GM19043 (cell line): ENCODE measurements at regions not wholly inside any gene's neighbourhood (a gene's known extent, or its start where the extent isn't known, plus 50 kb on each side); places are given as distances from the start of the nearest gene placed in this dataset.
A peak's percentile ranks its signal among the peaks of the same experiment; 100 is the strongest.

Experiments used
- ATAC-seq: cut with Tn5 transposase; IDR thresholded peaks from one replicate; pipeline ENCODE4 v1.9.1; 2021; ENCODE audit warnings: low read depth; ENCODE audit not compliant: unreplicated experiment

DNA sequence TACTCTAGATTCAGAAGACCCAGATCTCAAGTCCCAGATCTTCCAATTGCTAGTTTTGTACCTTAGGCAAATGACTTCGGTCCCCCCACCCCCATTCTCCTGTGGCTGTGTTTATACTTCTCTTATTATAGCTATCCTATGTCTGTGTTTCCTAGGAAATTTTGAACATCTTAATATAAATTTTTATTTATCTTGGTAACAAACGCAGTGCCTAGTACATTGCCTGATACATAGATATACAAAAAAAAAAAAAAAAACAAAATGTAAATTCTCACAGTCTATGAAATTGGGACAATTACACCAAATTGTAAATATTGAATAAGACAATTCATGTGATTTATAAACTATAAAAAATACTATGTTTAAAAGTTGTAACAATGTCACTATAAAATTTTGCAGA, 84.1 kb upstream of the SLC44A3 start:
- ATAC-seq = no peak

DNA sequence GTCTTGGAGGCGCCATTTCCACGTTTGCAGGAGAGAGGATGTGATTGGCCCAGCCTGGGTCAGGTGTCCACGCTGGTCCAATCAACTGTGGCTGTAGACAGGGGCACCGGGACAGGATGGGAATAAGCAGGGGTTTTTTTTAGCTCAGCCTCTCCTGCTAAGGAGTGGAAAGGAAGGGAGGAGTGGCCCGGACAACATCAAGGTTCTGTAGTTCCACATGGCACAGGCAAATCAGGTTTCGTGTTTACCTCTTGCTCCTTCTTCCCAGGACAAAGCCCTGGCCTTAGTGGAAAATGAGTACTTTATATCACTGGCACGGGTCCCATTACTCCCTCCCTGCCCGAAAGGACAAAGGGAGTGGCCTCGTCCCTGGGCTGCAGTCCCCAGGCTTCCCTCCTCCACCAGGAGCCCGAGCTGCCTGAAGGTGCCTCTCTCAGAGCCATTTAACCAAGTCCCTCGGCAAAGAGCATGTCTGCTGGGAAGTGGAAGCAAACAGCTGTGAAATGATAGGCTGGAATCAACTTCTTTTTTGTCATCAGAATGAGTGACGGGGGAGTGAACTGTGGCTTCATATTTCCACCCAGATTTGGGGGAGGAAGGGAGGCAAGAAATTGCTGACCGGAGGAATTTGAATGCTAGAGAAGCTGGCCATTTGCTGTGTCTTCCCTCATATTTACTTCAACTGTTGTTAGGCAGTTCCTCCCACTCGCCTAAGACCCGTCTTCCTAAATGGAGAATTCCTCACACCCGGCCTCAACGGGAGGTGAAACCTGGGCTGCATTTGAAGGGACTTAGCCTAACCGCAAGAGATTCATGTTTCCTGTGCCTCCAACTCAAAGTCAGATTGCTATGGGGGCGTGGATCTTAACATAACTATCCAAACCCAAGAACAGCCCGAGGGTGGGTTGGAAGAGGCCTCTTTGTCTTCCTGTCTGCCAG, 84.9 kb upstream of the SLC44A3 start:
- ATAC-seq = no peak

DNA sequence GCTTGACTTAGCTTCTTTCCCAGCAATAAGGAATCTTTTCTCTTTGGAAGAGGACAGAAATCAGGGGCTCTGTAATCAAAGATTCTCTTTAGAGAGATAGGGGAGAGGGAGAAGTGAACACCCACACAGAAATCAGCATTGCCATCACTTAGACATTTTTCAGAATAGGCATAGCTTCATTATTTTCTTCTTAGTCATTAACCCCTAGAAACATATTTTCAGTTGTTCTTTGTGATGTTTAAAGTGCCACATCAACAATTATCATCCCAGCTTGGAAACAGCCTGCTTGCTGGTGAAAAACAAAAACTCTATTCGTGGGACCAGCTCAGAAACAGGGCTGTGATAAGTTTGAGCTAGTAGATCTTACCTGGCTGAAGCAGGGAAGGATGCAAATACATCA, 88.3 kb upstream of the SLC44A3 start:
- ATAC-seq = no peak

DNA sequence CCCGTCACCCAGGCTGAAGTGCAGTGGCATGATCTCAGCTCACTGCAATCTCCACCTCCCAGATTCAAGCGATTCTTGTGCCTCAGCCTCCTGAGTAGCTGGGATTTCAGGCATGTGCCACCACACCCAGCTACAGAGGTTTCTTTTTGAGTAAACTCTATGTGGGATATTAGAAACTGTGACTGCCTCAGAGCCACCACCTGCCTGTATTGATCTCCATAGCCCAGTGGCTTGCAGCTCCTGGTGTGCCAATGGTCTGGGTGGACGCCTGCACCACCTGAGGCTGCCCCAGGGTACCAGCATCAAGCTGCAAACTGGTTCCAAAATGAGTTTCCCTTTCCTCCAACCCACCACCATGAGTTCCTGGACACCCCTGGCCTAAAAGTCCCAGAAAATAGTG, 89.7 kb upstream of the SLC44A3 start:
- no peak for ATAC-seq

DNA sequence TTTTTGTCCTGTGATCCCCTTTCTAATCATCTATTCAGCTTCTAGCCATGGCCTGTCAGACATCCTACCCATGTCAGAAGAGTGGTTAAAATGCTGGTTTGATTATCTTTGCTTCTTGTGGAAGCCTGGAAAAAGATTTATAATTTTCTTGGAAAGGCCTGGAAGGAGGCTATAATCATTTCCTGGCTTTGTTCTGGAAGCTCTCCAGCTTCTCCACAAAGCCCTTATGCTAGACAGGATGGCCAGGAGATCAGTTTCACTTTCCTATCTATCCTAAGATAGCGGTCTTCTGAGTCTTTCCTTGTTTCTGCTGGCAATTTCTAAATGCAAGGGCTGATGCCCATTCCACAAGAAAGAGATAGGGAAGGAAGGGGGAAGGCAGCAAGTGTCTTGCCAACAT, 90.9 kb upstream of the SLC44A3 start:
- ATAC-seq = no peak

DNA sequence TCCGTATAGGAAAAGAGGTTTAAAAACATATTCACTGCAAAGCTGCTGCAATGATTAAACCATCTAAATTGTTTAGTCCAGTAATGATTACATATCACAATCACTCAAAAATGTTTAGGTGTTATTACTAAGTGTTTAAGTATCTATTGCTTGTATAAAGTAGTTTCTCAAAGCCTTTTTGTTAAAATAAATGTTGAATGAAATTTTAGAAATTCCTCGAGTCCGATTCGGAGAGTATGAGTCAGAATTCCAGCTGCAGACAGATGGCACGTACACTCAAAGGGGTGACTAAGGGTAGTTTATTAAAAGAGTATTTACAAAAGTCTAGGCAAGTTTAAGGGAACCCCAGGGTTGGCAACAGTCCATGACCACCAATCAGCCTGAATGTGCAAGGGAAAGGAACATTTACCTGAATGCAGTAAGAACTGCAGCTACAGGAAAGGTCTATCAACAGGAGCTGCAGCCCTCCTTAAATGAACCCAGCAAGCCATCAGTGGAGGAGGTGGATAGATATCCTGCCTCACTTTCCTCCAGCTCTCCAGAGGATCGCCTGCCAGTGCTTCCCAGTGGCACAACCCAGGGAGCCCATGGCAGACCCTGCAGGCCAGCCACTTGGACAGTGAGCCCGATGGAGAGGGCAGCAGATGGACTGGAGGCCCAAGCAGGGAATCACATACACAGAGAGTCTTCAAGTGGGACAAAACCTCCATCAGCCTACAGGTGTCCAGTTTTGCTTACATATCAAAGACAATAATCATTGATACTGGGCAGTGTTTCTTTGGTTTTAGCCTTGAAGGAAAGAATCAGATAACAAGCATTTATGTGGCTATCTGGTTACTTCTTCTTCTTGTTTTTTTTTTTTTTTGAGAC, 92.1 kb upstream of the SLC44A3 start:
- ATAC-seq = no peak

DNA sequence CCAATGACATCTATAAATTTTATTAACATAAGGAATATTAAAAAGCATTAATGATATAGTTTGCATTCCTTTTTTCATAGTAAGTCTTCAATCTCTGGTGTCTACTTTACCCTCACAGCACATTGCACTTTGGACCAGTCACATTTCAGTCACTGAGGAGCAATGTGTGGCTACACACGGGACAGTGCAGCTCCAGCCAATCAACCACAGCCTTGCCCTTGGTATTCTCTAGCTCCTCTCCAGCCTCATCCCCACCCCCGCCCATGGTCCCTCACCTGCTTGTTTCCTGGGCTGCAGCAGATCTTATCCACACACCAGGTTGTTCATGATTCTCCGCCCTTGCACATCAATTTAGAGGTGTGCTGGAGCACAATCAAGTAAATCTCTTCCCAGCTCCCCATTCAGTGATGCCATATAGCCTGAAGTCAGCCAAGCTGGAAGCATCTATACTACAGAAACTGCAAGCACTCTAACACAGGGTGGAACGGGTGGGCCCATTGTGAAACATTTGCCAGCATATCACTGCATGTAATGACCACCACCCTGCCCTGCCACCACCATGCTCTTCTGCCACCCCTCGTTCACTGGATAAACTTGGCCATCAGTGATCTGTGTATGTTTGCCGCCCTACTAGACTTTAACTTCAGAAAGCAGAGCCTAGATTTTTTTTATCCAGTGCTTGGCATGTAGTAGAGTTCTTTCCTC, 93.0 kb upstream of the SLC44A3 start:
- ATAC-seq = no peak

DNA sequence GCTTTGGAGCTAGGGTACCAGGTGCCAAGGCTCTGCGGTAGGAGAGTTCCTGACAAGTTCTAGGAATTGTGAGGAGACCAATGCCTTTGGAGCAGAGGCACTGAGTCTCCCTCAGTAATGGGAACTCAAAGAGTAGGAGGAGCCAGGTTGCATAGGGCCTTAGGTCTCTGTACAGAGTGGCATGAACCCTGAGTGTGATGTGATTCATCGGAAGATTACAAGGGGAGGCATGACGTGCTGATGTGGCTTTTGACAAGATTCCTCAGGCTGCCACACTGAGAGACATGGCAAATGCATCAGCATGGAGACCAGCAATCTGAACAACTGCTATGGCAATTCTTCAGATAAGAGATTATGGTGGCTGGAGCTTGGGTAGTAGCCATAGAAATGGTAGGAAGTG, 94.6 kb upstream of the SLC44A3 start:
- ATAC-seq = no peak

DNA sequence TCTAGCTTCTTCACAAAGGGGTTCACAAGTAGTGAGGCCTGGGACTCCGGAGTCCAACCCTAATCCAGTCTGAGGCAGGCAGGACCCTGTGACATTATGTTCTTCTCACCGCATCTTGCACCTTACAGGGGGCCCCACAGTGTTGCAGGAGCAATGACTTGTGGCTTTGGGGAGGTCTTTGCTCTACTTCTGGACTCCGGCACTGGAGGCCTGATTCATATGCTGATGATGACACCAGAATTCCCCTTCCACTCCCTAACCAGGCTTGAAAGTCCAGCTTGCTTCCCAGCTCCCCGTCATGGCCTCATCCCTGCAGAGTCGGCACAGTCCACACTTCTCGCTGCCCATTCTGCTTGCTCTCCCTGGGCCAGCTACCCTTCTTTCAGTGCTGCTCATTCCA, 96.3 kb upstream of the SLC44A3 start:
- ATAC-seq = no peak

DNA sequence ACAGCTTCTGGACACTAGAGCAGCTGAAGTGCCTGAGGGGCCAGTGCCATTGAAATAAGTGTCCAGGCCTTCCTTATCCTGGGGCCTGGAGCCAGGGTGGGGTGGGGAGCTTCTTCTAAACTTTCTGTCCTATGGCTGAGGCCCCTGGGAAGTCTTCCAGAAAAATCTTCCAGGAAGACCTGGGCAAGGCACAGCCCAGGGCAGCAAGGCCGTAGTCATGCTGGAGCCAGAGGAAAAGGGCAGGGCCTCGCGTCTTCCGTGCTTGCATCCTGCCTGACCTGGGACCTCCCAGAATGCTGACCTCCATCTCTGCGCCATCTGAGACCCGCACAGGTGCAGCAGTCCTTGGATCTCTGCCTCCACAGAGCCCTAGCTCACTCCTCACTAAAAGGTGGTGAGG, 96.7 kb upstream of the SLC44A3 start:
- no peak for ATAC-seq

DNA sequence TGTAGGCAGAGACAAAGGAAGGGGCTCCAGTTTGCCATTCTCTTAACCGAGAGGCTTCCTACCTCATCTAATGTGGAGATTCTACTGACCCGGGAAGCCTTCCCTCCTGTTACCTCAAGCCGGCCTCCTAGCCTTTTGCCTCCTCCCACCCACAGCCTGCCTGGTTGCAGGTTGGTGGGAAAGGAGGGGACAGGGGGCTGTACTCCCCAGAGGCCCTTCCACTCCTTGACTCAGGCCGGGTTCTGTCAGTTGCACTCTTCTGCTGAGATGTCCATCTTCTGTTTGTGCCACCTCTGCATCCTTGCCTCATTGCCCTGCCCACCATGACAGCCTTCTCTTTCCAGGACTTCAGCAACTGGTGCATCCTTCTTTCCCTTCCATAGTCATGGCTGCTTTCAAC, 98.0 kb upstream of the SLC44A3 start:
- ATAC-seq = no peak

DNA sequence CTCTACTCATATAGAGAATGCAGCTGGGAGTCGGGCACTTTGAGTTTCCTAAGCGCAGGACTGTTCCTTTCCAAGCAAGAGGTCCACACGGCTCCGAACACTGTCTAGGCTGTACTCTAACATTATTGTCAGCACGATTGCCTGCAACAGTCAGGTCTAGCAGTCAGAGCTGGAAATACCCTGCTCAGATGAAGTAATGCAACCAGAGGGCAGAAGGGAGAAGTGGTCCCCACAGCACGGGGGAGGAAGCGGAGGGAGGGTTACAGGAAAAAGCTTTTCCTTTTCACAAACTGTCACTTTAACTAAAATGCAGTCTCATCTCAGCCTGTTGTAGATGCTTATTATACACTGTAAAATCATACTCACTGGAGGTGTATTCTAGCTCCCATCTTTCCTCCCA, 98.9 kb upstream of the SLC44A3 start:
- peak; percentile 34 for ATAC-seq

DNA sequence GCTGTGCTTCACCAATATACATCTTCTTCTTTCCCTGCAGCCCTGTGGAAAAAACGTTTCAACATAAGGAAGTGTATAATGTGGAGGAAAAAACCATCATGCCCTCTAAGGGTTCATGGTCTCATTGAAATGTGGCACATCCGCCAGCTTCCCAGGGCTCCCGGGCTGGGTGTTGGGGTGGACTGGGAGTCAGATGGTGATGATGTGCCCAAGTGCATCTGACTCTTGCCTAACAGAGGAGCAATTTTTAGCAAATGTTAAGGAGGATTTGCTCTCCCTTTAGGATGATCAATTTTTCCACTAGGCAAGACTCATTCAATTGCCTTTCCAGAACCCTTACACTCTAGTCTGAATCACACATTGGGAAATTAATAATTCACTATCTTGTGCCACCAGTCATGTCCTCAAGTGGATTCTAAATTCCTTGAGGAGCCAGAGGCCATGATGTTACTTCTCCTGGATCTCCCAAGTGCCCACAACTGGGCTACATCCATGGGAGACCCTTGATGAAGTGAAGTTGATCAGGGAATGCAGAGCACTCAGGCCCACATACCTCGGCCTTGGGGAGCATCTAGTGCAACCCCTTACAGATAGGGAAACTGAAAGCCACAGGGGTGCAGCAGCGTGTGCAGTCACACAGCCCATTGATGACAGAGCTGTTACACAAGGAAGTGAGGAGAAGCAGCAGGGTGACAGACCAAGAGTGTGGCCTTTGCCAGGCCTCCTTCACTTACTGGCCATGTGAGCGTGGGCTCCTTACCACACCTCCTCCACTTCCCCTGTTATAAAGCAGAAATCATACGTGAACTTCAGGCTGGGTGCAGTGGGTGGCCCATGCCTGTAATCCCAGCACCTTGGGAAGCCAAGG, 100.0 kb upstream of the SLC44A3 start:
- peak; percentile 99 for ATAC-seq

DNA sequence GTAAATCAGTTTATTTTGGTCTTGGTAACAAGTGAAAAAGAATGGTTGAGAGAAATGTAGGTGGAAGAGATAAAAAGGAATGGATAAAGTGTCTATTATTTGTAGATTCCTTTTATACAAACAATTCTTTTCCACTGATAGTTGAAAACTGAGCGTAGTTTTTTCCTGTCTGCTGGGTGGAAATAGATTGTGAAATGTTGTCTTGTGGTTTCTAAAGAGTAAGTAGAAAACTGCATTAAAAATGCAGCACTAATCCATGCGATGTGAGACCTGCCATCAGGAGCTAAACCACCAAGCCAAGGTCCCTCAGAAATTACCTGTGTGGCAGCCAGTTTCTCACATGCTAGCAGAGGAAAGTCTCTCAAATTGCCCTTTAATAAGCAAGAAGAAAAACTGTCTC, 103.2 kb upstream of the SLC44A3 start:
- no peak for ATAC-seq

DNA sequence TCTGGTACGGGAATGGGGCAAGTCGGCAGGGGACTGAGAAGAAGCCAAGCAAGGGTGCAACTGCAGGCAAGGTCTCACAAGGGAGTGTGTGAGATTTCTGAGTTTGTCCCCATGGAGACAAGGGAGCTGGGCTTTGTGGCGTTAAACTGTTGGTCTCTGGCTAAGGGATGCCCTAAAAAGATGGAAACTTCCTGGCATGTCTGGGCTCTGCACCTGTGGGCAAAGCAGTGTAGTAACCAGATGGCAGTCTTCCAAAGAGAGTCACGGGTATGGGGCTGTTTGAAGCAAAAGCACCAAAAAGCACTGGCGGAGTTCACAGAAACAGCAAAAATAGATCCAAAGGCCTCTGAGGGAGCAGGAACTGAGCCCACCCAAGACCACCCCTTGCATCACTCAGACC, 104.8 kb upstream of the SLC44A3 start:
- no peak for ATAC-seq

DNA sequence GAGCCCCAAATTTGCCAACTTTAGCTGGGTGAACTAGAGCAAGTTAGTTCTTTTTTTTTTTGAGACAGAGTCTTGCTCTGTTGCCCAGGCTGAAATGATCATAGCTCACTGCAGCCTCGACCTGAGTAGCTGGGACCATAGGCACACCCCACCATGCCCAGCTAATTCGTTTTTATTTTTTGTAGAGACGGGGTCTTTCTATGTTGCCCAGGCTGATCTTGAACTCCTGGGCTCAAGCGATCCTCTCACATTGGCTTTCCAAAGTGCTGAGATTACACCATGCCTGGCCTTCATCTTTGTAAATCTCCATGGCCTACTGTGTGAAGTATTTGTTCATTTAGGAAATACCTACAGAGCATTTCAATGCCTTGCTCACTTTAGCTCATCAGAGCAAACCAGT, 105.6 kb upstream of the SLC44A3 start:
- no peak for ATAC-seq

DNA sequence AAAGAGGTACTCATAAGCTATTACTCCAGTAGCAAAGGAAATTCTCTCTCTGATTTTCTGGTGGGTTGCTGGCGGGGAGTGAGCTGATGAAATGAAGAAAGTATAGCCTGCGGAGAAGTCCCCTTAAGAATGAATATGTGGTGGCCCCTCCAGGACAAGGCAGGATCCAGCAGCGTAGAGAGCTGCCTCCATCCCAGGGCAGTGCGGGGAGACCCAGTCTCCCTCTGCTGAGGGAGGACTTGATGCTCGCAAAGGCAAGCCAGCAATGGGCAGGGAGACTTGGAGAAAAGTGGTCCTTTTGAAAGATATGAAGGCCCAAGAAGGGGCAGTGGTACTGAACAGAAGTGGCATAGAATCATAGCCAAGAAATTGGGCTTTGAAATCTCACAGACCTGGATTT, 106.0 kb upstream of the SLC44A3 start:
- ATAC-seq = no peak

DNA sequence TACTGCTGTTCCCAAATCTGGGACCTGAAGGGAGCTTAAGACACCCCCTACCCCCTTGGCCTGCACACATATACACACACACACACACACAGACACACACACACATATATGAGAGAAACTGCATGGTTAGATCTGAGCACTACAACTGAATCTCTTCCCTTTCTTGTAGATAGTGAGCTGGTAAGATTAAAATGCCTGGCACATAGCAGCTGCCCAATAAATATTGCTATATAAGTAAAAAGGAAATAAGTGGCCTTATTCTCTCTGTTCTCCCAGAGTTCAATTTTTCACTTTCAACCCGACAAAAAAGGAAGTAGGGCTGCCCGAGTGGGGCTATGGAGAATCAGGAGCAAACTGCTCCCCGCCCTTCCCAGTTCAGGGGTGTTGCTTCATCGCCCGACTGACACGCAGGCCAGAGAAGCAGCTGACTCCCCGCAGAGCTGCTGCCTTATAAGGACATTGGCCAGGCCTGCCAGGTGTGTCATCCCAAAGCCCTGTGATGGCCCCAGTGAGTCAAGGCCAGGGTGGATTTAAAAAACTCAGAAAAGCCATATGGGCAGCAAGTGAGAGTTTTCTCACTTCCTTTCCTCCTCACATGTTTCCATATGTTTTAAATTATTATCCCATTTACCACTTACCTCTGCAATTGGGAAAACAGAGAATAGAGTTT, 106.5 kb upstream of the SLC44A3 start:
- ATAC-seq = peak; percentile 76

DNA sequence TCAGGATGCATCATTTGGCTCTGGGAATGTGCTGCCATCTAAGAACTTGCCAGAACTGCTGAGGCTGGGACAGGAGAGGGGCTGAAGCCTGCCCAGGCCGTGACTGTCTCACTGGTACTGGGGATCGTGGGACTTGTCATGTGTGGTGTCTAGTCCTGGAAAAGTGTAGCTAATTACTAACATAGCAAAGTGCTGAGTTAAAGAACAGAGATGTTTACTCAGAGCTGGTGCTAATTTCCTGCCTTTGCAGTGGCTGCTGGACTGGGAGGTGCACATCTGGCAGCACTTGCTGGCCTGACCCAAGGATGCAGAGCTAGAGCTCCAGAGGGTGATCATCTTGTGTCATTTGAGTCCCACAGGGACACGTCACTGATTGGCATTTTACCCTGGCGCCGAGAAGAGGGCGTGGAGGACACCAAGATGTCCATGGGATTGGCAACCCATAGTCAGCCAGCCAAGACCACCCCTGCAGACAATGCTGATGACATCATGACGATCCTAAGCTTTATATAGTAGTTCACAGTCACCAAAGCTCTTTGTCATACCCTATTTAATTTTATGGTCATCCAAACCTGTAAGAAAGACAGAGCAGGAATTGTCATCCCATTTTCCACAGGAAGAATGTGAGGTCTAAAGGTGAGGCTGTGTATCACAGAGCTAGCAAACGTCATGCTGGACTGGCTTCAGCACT, 110.1 kb upstream of the SLC44A3 start:
- ATAC-seq = no peak
